Subcutaneous abdominal adipose tissue (tissue), 5 donors: ENCODE measurements at regions not wholly inside any gene's neighbourhood (a gene's known extent, or its start where the extent isn't known, plus 50 kb on each side); places are given as distances from the start of the nearest gene placed in this dataset.
"Not testable (repeated sequence)": the region's sequence is repeated elsewhere in the genome, so short reads cannot be mapped to it uniquely, and the experiment has no call there.

Source experiments
- H3K27ac ChIP-seq: one replicate; pipeline ENCODE4 v1.7.0; 2013; ENCODE audit warnings: low read depth, mild to moderate bottlenecking, inconsistent platforms, low read length, moderate library complexity
- H3K27me3 ChIP-seq, 5 donors: one replicate each; pipeline ENCODE4 v1.7.0; 2013; ENCODE audit warnings: low read length in 5 of 5, inconsistent platforms in 1 of 5; ENCODE audit not compliant: control insufficient read depth in 5 of 5, insufficient read depth in 4 of 5
- H3K36me3 ChIP-seq, 5 donors: one replicate each; pipeline ENCODE4 v1.7.0; 2013; ENCODE audit warnings: low read length in 5 of 5; ENCODE audit not compliant: control insufficient read depth in 5 of 5, insufficient read depth in 5 of 5
- H3K4me1 ChIP-seq, 5 donors: one replicate each; pipeline ENCODE4 v1.7.0; 2013; ENCODE audit warnings: low read length in 5 of 5, mild to moderate bottlenecking in 3 of 5, moderate library complexity in 1 of 5; ENCODE audit not compliant: control insufficient read depth in 5 of 5, insufficient read depth in 5 of 5
- H3K4me3 ChIP-seq, 5 donors: one replicate each; pipeline ENCODE4 v1.7.0; 2013; ENCODE audit warnings: low read length in 5 of 5, low read depth in 1 of 5
- H3K9ac ChIP-seq, 5 donors: one replicate each; pipeline ENCODE4 v1.7.0; 2013; ENCODE audit warnings: low read length in 5 of 5, mild to moderate bottlenecking in 4 of 5, moderate library complexity in 3 of 5
- H3K9me3 ChIP-seq, 5 donors: one replicate each; pipeline ENCODE4 v1.7.0; 2013; ENCODE audit warnings: low read length in 5 of 5; ENCODE audit not compliant: control insufficient read depth in 5 of 5
- donor health status: healthy.
- donor health status: healthy.
- donor health status: healthy.
- donor health status: healthy.
- donor health status: healthy.

GRCh38 chr22:25497181-25497641 is 67.3 kb upstream of the GRK3 start:
- peaks cover 0 to 9% (median 3%) of the 10 kb centered on the region in 5 donors for H3K4me1 ChIP-seq
- no peaks in the 10 kb centered on the region for H3K27me3 ChIP-seq
- H3K9me3 ChIP-seq = no peaks in the 10 kb centered on the region
- no peak overlapping the region for H3K27ac ChIP-seq
- H3K36me3 ChIP-seq = peaks cover 0 to 3% (median 0%) of the 10 kb centered on the region in 5 donors
- no peak overlapping the region for H3K4me3 ChIP-seq
- no peak overlapping the region for H3K9ac ChIP-seq

- peaks cover 0 to 3% (median 0%) of the 10 kb centered on the region in 5 donors for H3K36me3 ChIP-seq
- no peaks in the 10 kb centered on the region for H3K27me3 ChIP-seq
- H3K9ac ChIP-seq = no peak overlapping the region
- H3K4me1 ChIP-seq = peaks cover 0 to 4% (median 0%) of the 10 kb centered on the region in 5 donors
- H3K4me3 ChIP-seq = no peak overlapping the region
- H3K9me3 ChIP-seq = no peaks in the 10 kb centered on the region
- H3K27ac ChIP-seq = no peak overlapping the region
Observed at GRCh38 chr22:25497716-25498115, 66.8 kb upstream of the GRK3 start.

GRCh38 chr22:25500671-25501070 is 63.8 kb upstream of the GRK3 start:
- H3K36me3 ChIP-seq, H3K9ac ChIP-seq, H3K27ac ChIP-seq, H3K27me3 ChIP-seq, H3K4me1 ChIP-seq, H3K9me3 ChIP-seq, H3K4me3 ChIP-seq: not testable (repeated sequence)

- not testable (repeated sequence) for H3K9ac ChIP-seq, H3K4me1 ChIP-seq, H3K4me3 ChIP-seq, H3K27ac ChIP-seq, H3K27me3 ChIP-seq, H3K36me3 ChIP-seq, H3K9me3 ChIP-seq
Observed at GRCh38 chr22:25504017-25504416, 60.5 kb upstream of the GRK3 start.

DNA sequence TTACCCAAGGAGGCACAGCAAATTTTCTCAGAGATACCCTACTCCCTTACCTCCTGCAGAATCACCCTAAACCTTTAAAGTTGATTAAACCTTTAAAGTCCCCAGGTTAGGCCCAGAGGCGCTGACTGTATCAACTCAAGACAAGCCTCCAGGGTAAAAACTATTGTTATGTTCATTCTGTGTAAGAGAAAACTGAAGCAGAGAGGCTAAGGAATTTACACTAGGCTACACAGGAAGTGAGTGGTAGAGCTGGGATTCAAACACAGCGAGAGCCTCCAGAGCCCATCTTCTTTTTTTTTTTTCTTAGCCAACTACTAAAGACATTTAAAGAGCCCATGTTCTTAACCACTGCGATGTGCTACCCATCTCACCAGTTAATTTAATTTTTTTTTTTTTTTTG is 56.3 kb upstream of the GRK3 start:
- Histone ChIP-seq H3K27ac (no peak overlapping the region), H3K9me3 (no peaks in the 10 kb centered on the region), H3K36me3 (peaks cover 3 to 17% (median 12%) of the 10 kb centered on the region in 5 donors), H3K9ac (no peak overlapping the region), H3K4me1 (no peaks in the 10 kb centered on the region), H3K4me3 (no peak overlapping the region), H3K27me3 (no peaks in the 10 kb centered on the region)

DNA sequence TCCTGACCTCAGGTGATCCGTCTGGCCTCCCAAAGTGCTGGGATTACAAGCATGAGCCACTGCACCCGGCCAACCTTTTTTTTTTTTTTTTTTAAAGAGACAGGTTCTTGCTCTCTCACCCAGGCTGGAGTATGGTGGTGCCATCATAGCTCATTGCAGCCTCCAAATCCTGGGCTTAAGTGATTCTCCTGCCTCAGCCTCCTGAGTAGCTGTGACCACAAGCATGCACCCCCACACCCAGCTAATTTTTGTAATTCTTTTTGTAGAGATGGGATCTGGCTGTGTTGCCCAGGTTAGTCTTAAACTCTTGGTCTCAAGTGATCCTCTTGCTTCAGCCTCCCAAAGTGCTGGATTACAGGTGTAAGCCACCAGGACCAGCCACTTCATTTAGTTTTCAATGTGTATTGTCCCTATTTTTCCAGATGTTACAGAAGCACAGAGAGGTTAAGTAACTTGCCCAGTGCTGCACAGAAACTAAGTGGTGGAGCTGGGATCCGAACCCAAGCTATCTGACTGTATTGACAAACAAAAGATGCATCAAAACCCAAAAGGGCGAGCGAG is 55.6 kb upstream of the GRK3 start:
- no peak overlapping the region for H3K27ac ChIP-seq

GRCh38 chr22:25509374-25509791 is 55.1 kb upstream of the GRK3 start:
- Histone ChIP-seq H3K4me1 (peaks cover 0 to under 1% (median 0%) of the 10 kb centered on the region in 5 donors), H3K27ac (no peak overlapping the region), H3K4me3 (no peak overlapping the region), H3K9me3 (no peaks in the 10 kb centered on the region), H3K9ac (no peak overlapping the region), H3K27me3 (no peaks in the 10 kb centered on the region), H3K36me3 (peaks cover 3 to 17% (median 12%) of the 10 kb centered on the region in 5 donors)

More for the DNA sequence above, 55.6 kb upstream of the GRK3 start:
- no peaks in the 10 kb centered on the region for H3K9me3 ChIP-seq
- no peak overlapping the region for H3K9ac ChIP-seq
- H3K4me3 ChIP-seq = no peak overlapping the region
- H3K27me3 ChIP-seq = no peaks in the 10 kb centered on the region
- no peaks in the 10 kb centered on the region for H3K4me1 ChIP-seq
- peaks cover 3 to 17% (median 12%) of the 10 kb centered on the region in 5 donors for H3K36me3 ChIP-seq

DNA sequence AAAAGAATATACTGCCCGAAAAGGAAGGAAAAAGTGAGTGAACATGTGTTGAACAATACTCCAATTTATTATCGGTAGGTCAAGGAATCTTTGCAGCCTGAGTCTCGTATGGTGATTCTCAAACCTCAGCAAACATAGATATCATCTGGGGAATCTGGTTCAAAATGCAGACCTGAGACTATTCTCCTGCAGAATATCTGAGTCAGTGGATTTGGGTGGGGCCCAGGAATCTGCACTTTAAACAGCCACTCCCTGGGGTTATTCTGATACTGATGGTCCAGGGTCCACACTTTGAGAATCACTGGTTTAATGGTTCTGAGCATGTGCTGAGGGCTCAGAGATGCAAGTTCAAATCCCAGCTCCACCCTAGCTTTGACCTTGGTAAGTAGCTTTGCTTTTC is 53.6 kb upstream of the GRK3 start:
- Histone ChIP-seq H3K36me3 (peaks cover 3 to 17% (median 12%) of the 10 kb centered on the region in 5 donors), H3K4me3 (no peak overlapping the region), H3K9ac (no peak overlapping the region), H3K4me1 (peaks cover 0 to 10% (median 0%) of the 10 kb centered on the region in 5 donors), H3K27me3 (no peaks in the 10 kb centered on the region), H3K27ac (no peak overlapping the region), H3K9me3 (no peaks in the 10 kb centered on the region)

GRCh38 chr22:25511725-25512124 is 52.8 kb upstream of the GRK3 start:
- Histone ChIP-seq H3K27ac (no peak overlapping the region), H3K27me3 (no peaks in the 10 kb centered on the region), H3K4me1 (peaks cover 0 to 10% (median 0%) of the 10 kb centered on the region in 5 donors), H3K9me3 (no peaks in the 10 kb centered on the region), H3K36me3 (peaks cover 3 to 17% (median 12%) of the 10 kb centered on the region in 5 donors), H3K9ac (no peak overlapping the region), H3K4me3 (no peak overlapping the region)

GRCh38 chr22:25514436-25515180 is 49.9 kb upstream of the GRK3 start:
- no peak overlapping the region for H3K27ac ChIP-seq
- H3K36me3 ChIP-seq = peaks cover 3 to 14% (median 12%) of the 10 kb centered on the region in 5 donors
- H3K4me1 ChIP-seq = peaks cover 0 to 10% (median 0%) of the 10 kb centered on the region in 5 donors
- no peaks in the 10 kb centered on the region for H3K9me3 ChIP-seq
- no peak overlapping the region for H3K4me3 ChIP-seq
- no peak overlapping the region for H3K9ac ChIP-seq
- no peaks in the 10 kb centered on the region for H3K27me3 ChIP-seq
